WTC11 (cell line): ENCODE measurements at regions not wholly inside any gene's neighbourhood (a gene's known extent, or its start where the extent isn't known, plus 50 kb on each side); places are given as distances from the start of the nearest gene placed in this dataset.

Experiments used
- ATAC-seq: fragments of 200-7000 bp; cut with Tn5 transposase; 2 replicates; pipeline ENCODE4 v1.10.0; 2021; ENCODE audit warnings: mild to moderate bottlenecking, moderate library complexity
- CTCF ChIA-PET: fragments of 300-600 bp; sonication (Branson Sonifier 250); formaldehyde crosslinking; loops from one replicate; lab custom pipeline; 2021; ENCODE audit warnings: antibody characterized with exemption; lab: Charles Lee
- POLR2A ChIA-PET: fragments of 350-600 bp; sonication (Branson Sonifier 250); formaldehyde crosslinking; loops from one replicate; lab custom pipeline; 2021; ENCODE audit warnings: antibody characterized with exemption; lab: Charles Lee
- DNase-seq: peaks from one replicate; pipeline ENCODE4 v3.0.0; 2021; ENCODE audit warnings: low spot score
- H3K27ac Mint-ChIP-seq: 2 replicates; pipeline ENCODE4 v1.8.0; 2021; ENCODE audit warnings: mixed read lengths
- H3K27me3 Mint-ChIP-seq: 2 replicates; pipeline ENCODE4 v1.8.0; 2021; ENCODE audit warnings: low read depth, mild to moderate bottlenecking, moderate library complexity, mixed read lengths
- H3K36me3 Mint-ChIP-seq: 2 replicates; pipeline ENCODE4 v1.8.0; 2021; ENCODE audit warnings: mixed read lengths
- H3K4me1 Mint-ChIP-seq: 2 replicates; pipeline ENCODE4 v1.8.0; 2022; ENCODE audit warnings: mixed read lengths
- H3K4me3 Mint-ChIP-seq: 2 replicates; pipeline ENCODE4 v1.8.0; 2021; ENCODE audit warnings: mild to moderate bottlenecking, moderate library complexity, mixed read lengths
- H3K9me3 Mint-ChIP-seq: 2 replicates; pipeline ENCODE4 v1.8.0; 2021; ENCODE audit warnings: mixed read lengths
- ATF1 ChIP-seq: sonication (generic); formaldehyde crosslinking; IDR thresholded peaks from 2 replicates; pipeline ENCODE4 v1.8.1; 2023; ENCODE audit warnings: mild to moderate bottlenecking, moderate library complexity, missing genetic modification reagents
- CTCF ChIP-seq: fragments of 200-600 bp; IDR thresholded peaks from 2 replicates; pipeline ENCODE4 v1.8.0; 2022; ENCODE audit warnings: antibody characterized with exemption
- ESRRA ChIP-seq: sonication (generic); formaldehyde crosslinking; IDR thresholded peaks from 2 replicates; pipeline ENCODE4 v1.8.1; 2022; ENCODE audit warnings: mild to moderate bottlenecking, missing genetic modification reagents, borderline replicate concordance
- FOXK1 ChIP-seq: sonication (generic); formaldehyde crosslinking; IDR thresholded peaks from 2 replicates; pipeline ENCODE4 v1.8.0; 2022; ENCODE audit warnings: mild to moderate bottlenecking, moderate library complexity, missing genetic modification reagents
- FOXP4 ChIP-seq: sonication (generic); formaldehyde crosslinking; IDR thresholded peaks from 2 replicates; pipeline ENCODE4 v1.8.0; 2022; ENCODE audit warnings: mild to moderate bottlenecking, missing genetic modification reagents
- GRHL2 ChIP-seq: fragments of 250-450 bp; sonication (Bioruptor Pico); IDR thresholded peaks from 2 replicates; pipeline ENCODE4 v1.8.0; 2022; ENCODE audit warnings: mild to moderate bottlenecking, moderate library complexity; ENCODE audit not compliant: insufficient replicate concordance, severe bottlenecking
- HMGA2 ChIP-seq: fragments of 250-450 bp; sonication (Bioruptor Pico); IDR thresholded peaks from 2 replicates; pipeline ENCODE4 v1.4.0; 2021; ENCODE audit warnings: mild to moderate bottlenecking, moderate library complexity
- IRF1 ChIP-seq: sonication (generic); formaldehyde crosslinking; IDR thresholded peaks from 2 replicates; pipeline ENCODE4 v1.8.0; 2023; ENCODE audit warnings: missing genetic modification reagents
- JUN ChIP-seq: sonication (generic); formaldehyde crosslinking; IDR thresholded peaks from 2 replicates; pipeline ENCODE4 v1.8.0; 2023; ENCODE audit warnings: mild to moderate bottlenecking, missing genetic modification reagents
- KAT7 ChIP-seq: sonication (generic); formaldehyde crosslinking; IDR thresholded peaks from 2 replicates; pipeline ENCODE4 v1.8.1; 2023; ENCODE audit warnings: missing genetic modification reagents, mild to moderate bottlenecking, borderline replicate concordance
- MYBL2 ChIP-seq: sonication (generic); formaldehyde crosslinking; IDR thresholded peaks from 2 replicates; pipeline ENCODE4 v1.8.1; 2023; ENCODE audit warnings: mild to moderate bottlenecking, moderate library complexity, missing genetic modification reagents
- PRDM15 ChIP-seq: sonication (generic); formaldehyde crosslinking; IDR thresholded peaks from 2 replicates; pipeline ENCODE4 v1.8.0; 2022; ENCODE audit warnings: missing genetic modification reagents
- TEAD1 ChIP-seq: sonication (generic); formaldehyde crosslinking; IDR thresholded peaks from 2 replicates; pipeline ENCODE4 v1.8.0; 2022; ENCODE audit warnings: mild to moderate bottlenecking, missing genetic modification reagents
- TP53 ChIP-seq: sonication (generic); formaldehyde crosslinking; IDR thresholded peaks from 2 replicates; pipeline ENCODE4 v1.8.1; 2023; ENCODE audit warnings: mild to moderate bottlenecking, missing genetic modification reagents
- USF2 ChIP-seq: sonication (generic); formaldehyde crosslinking; IDR thresholded peaks from 2 replicates; pipeline ENCODE4 v1.8.1; 2023; ENCODE audit warnings: mild to moderate bottlenecking, missing genetic modification reagents, moderate library complexity
- ZBTB43 ChIP-seq: sonication (generic); formaldehyde crosslinking; IDR thresholded peaks from 2 replicates; pipeline ENCODE4 v1.8.1; 2023; ENCODE audit warnings: mild to moderate bottlenecking, missing genetic modification reagents
- ZNF219 ChIP-seq: sonication (generic); formaldehyde crosslinking; IDR thresholded peaks from 2 replicates; pipeline ENCODE4 v1.8.0; 2023; ENCODE audit warnings: missing genetic modification reagents, mild to moderate bottlenecking, borderline replicate concordance
- ZNF263 ChIP-seq: sonication (generic); formaldehyde crosslinking; IDR thresholded peaks from 2 replicates; pipeline ENCODE4 v1.8.1; 2022; ENCODE audit warnings: low read depth, mild to moderate bottlenecking, moderate library complexity, missing genetic modification reagents
- ZNF396 ChIP-seq: fragments of 250-450 bp; sonication (Bioruptor Pico); IDR thresholded peaks from 2 replicates; pipeline ENCODE4 v1.8.0; 2021; ENCODE audit warnings: mild to moderate bottlenecking, moderate library complexity, borderline replicate concordance

DNA sequence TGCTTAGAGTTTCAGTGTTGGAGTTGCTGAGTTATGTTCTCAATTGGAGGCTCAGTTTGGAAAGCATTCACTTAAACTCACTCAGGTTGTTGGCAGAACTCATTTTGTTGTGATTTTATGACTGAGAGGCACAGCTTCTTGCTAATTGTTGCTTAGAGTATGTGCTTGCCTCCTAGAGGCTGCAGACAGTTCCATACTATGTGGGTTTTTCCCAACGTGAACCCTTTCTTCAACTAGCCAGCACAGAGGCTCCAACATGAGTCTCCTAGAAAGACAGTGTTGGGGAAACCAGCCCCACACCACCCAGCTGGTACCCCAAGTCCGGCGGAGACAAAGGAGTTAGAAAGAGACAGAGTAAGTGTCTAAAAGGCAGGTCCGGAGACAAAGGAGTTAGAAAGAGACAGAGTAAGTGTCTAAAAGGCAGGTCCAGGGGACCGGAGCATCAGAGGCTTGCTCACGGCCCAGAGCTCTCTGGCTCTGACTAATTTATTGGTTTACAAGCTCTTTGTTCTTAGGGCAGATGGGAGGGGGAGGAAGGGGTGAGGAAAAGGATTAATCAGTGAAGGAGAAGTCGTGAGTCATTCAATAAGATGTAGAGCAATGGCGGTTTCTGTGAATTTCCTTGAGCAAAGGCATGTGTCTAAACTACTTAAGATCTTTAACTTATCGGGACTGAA, 999.7 kb upstream of the LRRTM1 start:
- ATAC-seq (peak; percentile 79), DNase-seq (no peak)
- no peak overlapping the region for H3K4me3 Mint-ChIP-seq
- POLR2A ChIA-PET, result no interaction called here
- no peak overlapping the region for H3K27ac Mint-ChIP-seq
- H3K4me1 Mint-ChIP-seq, result peaks cover 10% of the 10 kb centered on the region
- TF ChIP-seq ZNF263 (no peak), HMGA2 (CRISPR knock-in tag) (no peak), ESRRA (CRISPR knock-in tag) (no peak), FOXK1 (no peak), ZNF396 (no peak)
- CTCF ChIA-PET, result no interaction called here
- H3K36me3 Mint-ChIP-seq, result peaks cover 5% of the 10 kb centered on the region; the same call in 1 of the 2 replicates
- peaks cover 17% of the 10 kb centered on the region for H3K9me3 Mint-ChIP-seq
- H3K27me3 Mint-ChIP-seq, result no peaks in the 10 kb centered on the region

- Mint-ChIP-seq H3K4me3 (no peak overlapping the region), H3K27ac (no peak overlapping the region), H3K4me1 (peaks cover 10% of the 10 kb centered on the region), H3K27me3 (no peaks in the 10 kb centered on the region), H3K9me3 (peaks cover 17% of the 10 kb centered on the region), H3K36me3 (peaks cover 5% of the 10 kb centered on the region; the same call in 1 of the 2 replicates)
- DNase-seq (no peak), ATAC-seq (no peak)
- no peak for TF ChIP-seq ZBTB43 (CRISPR knock-in tag)
- TF ChIP-seq ZNF396, result no peak
- TF ChIP-seq ZNF219 (CRISPR knock-in tag), result no peak
- no peak for TF ChIP-seq USF2 (CRISPR knock-in tag)
- TF ChIP-seq MYBL2 (CRISPR knock-in tag), result no peak
- TF ChIP-seq KAT7, result no peak
- no peak for TF ChIP-seq ZNF263
- TF ChIP-seq FOXP4 (CRISPR knock-in tag), result no peak
- no peak for TF ChIP-seq GRHL2 (CRISPR knock-in tag)
- TF ChIP-seq IRF1, result no peak
- TF ChIP-seq TEAD1 (CRISPR knock-in tag), result no peak
- TF ChIP-seq ATF1 (CRISPR knock-in tag), result no peak
- ChIA-PET POLR2A (no interaction called here), CTCF (no interaction called here)
These were observed 998.8 kb upstream of the LRRTM1 start for GRCh38 chr2:81303321-81303720.

GRCh38 chr2:81299841-81300240, 995.3 kb upstream of the LRRTM1 start:
- Mint-ChIP-seq H3K27ac (no peak overlapping the region), H3K4me1 (peaks cover 9% of the 10 kb centered on the region), H3K27me3 (no peaks in the 10 kb centered on the region), H3K9me3 (peaks cover 16% of the 10 kb centered on the region), H3K4me3 (no peak overlapping the region), H3K36me3 (peaks cover 5% of the 10 kb centered on the region; the same call in 1 of the 2 replicates)
- POLR2A ChIA-PET, result no interaction called here
- no peak for DNase-seq
- CTCF ChIA-PET, result no interaction called here
- ATAC-seq, result no peak
- TF ChIP-seq PRDM15 (CRISPR knock-in tag) (no peak), JUN (CRISPR knock-in tag) (no peak), TP53 (no peak), CTCF (no peak), HMGA2 (CRISPR knock-in tag) (no peak)
